HUES48 (cell line): ENCODE measurements at regions not wholly inside any gene's neighbourhood (a gene's known extent, or its start where the extent isn't known, plus 50 kb on each side); places are given as distances from the start of the nearest gene placed in this dataset.
"Not testable (repeated sequence)": the region's sequence is repeated elsewhere in the genome, so short reads cannot be mapped to it uniquely, and the experiment has no call there.

Experiments used
- H3K27ac ChIP-seq: one replicate; pipeline ENCODE4 v1.7.0; 2013; ENCODE audit warnings: low read depth, low read length, inconsistent platforms
- H3K27me3 ChIP-seq: 2 replicates; pipeline ENCODE4 v1.6.1; 2013; ENCODE audit warnings: mild to moderate bottlenecking, low read length; ENCODE audit not compliant: control insufficient read depth, insufficient read depth
- H3K36me3 ChIP-seq: 2 replicates; pipeline ENCODE4 v1.6.1; 2013; ENCODE audit warnings: low read length; ENCODE audit not compliant: control insufficient read depth, insufficient read depth
- H3K4me1 ChIP-seq: 2 replicates; pipeline ENCODE4 v1.6.1; 2013; ENCODE audit warnings: mild to moderate bottlenecking, low read length; ENCODE audit not compliant: control insufficient read depth, insufficient read depth
- H3K4me3 ChIP-seq: 2 replicates; pipeline ENCODE4 v1.5.1; 2013; ENCODE audit warnings: mild to moderate bottlenecking, low read depth, low read length
- H3K9ac ChIP-seq: 2 replicates; pipeline ENCODE4 v1.6.1; 2013; ENCODE audit warnings: mild to moderate bottlenecking, low read depth, low read length, moderate library complexity
- H3K9me3 ChIP-seq: 2 replicates; pipeline ENCODE4 v1.6.1; 2013; ENCODE audit warnings: low read length; ENCODE audit not compliant: control insufficient read depth, insufficient read depth

- H3K9me3 ChIP-seq, result 0 out of 2 replicates have a peak, but pooled peaks cover 5% of the 10 kb centered on the region
Measured at GRCh38 chr2:13284688-13285087, 568.0 kb downstream of the TRIB2 start.

GRCh38 chr2:13289310-13289709 lies 572.6 kb downstream of the TRIB2 start:
- Histone ChIP-seq H3K9me3 (0 out of 2 replicates have a peak, but pooled peaks cover 5% of the 10 kb centered on the region), H3K36me3 (no peaks in the 10 kb centered on the region), H3K4me3 (no peak overlapping the region), H3K27me3 (no peaks in the 10 kb centered on the region), H3K4me1 (no peaks in the 10 kb centered on the region), H3K27ac (no peak overlapping the region), H3K9ac (no peak overlapping the region)

More at GRCh38 chr2:13284688-13285087, 568.0 kb downstream of the TRIB2 start:
- no peaks in the 10 kb centered on the region for H3K36me3 ChIP-seq
- no peak overlapping the region for H3K4me3 ChIP-seq
- no peak overlapping the region for H3K9ac ChIP-seq
- no peak overlapping the region for H3K27ac ChIP-seq
- H3K4me1 ChIP-seq, result no peaks in the 10 kb centered on the region
- no peaks in the 10 kb centered on the region for H3K27me3 ChIP-seq

GRCh38 chr2:13308478-13308805 lies 591.7 kb downstream of the TRIB2 start:
- H3K4me1 ChIP-seq, H3K27ac ChIP-seq, H3K9me3 ChIP-seq, H3K36me3 ChIP-seq, H3K9ac ChIP-seq, H3K27me3 ChIP-seq, H3K4me3 ChIP-seq: not testable (repeated sequence)

- H3K9me3 ChIP-seq, result no peaks in the 10 kb centered on the region
- H3K27ac ChIP-seq, result no peak overlapping the region
- no peak overlapping the region for H3K9ac ChIP-seq
- H3K4me1 ChIP-seq, result no peaks in the 10 kb centered on the region
- H3K36me3 ChIP-seq, result no peaks in the 10 kb centered on the region
- H3K4me3 ChIP-seq, result no peak overlapping the region
- no peaks in the 10 kb centered on the region for H3K27me3 ChIP-seq
Measured at GRCh38 chr2:13308989-13309388, 592.3 kb downstream of the TRIB2 start.

- Histone ChIP-seq H3K36me3 (no peaks in the 10 kb centered on the region), H3K9me3 (no peaks in the 10 kb centered on the region), H3K27ac (no peak overlapping the region), H3K9ac (no peak overlapping the region), H3K4me1 (no peaks in the 10 kb centered on the region), H3K4me3 (no peak overlapping the region), H3K27me3 (no peaks in the 10 kb centered on the region)
Measured at GRCh38 chr2:13332060-13332459, 615.3 kb downstream of the TRIB2 start.

- not testable (repeated sequence) for H3K27me3 ChIP-seq, H3K9ac ChIP-seq, H3K27ac ChIP-seq, H3K4me3 ChIP-seq, H3K4me1 ChIP-seq, H3K9me3 ChIP-seq, H3K36me3 ChIP-seq
Measured at GRCh38 chr2:13334071-13334470, 617.3 kb downstream of the TRIB2 start.

GRCh38 chr2:13334545-13334944 lies 617.8 kb downstream of the TRIB2 start:
- Histone ChIP-seq H3K4me1 (no peaks in the 10 kb centered on the region), H3K4me3 (no peak overlapping the region), H3K9me3 (no peaks in the 10 kb centered on the region), H3K27me3 (no peaks in the 10 kb centered on the region), H3K27ac (no peak overlapping the region), H3K36me3 (no peaks in the 10 kb centered on the region), H3K9ac (no peak overlapping the region)

- no peaks in the 10 kb centered on the region for H3K4me1 ChIP-seq
- H3K9ac ChIP-seq, result no peak overlapping the region
- no peak overlapping the region for H3K27ac ChIP-seq
- no peaks in the 10 kb centered on the region for H3K9me3 ChIP-seq
- H3K27me3 ChIP-seq, result no peaks in the 10 kb centered on the region
- no peaks in the 10 kb centered on the region for H3K36me3 ChIP-seq
- H3K4me3 ChIP-seq, result no peak overlapping the region
Measured at GRCh38 chr2:13335862-13336535, 619.3 kb downstream of the TRIB2 start.

- Histone ChIP-seq H3K4me1 (no peaks in the 10 kb centered on the region), H3K9me3 (no peaks in the 10 kb centered on the region), H3K27ac (no peak overlapping the region), H3K9ac (no peak overlapping the region), H3K27me3 (no peaks in the 10 kb centered on the region), H3K36me3 (no peaks in the 10 kb centered on the region), H3K4me3 (no peak overlapping the region)
Measured at GRCh38 chr2:13351068-13351467, 634.3 kb downstream of the TRIB2 start.

GRCh38 chr2:13353083-13353482 lies 636.3 kb downstream of the TRIB2 start:
- no peak overlapping the region for H3K27ac ChIP-seq
- H3K9ac ChIP-seq, result no peak overlapping the region
- no peak overlapping the region for H3K4me3 ChIP-seq
- no peaks in the 10 kb centered on the region for H3K4me1 ChIP-seq
- H3K27me3 ChIP-seq, result no peaks in the 10 kb centered on the region
- H3K9me3 ChIP-seq, result no peaks in the 10 kb centered on the region
- H3K36me3 ChIP-seq, result no peaks in the 10 kb centered on the region

- Histone ChIP-seq H3K9me3 (no peaks in the 10 kb centered on the region), H3K4me1 (no peaks in the 10 kb centered on the region), H3K36me3 (no peaks in the 10 kb centered on the region), H3K9ac (no peak overlapping the region), H3K27me3 (no peaks in the 10 kb centered on the region), H3K27ac (no peak overlapping the region), H3K4me3 (no peak overlapping the region)
Measured at GRCh38 chr2:13354031-13354430, 637.3 kb downstream of the TRIB2 start.

- H3K27ac ChIP-seq, H3K36me3 ChIP-seq, H3K4me1 ChIP-seq, H3K27me3 ChIP-seq, H3K9ac ChIP-seq, H3K4me3 ChIP-seq, H3K9me3 ChIP-seq: not testable (repeated sequence)
Measured at GRCh38 chr2:13381928-13382327, 665.2 kb downstream of the TRIB2 start.
